Breast epithelium (tissue), 3 donors: ENCODE measurements at regions not wholly inside any gene's neighbourhood (a gene's known extent, or its start where the extent isn't known, plus 50 kb on each side); places are given as distances from the start of the nearest gene placed in this dataset.
"Not testable (repeated sequence)": the region's sequence is repeated elsewhere in the genome, so short reads cannot be mapped to it uniquely, and the experiment has no call there.

Experiments
- CTCF ChIP-seq, 3 donors: fragments of 450-650 bp; IDR thresholded peaks; one replicate each; pipeline ENCODE4 v1.5.1; 2016 to 2017; ENCODE audit warnings: antibody characterized with exemption in 3 of 3, mild to moderate bottlenecking in 3 of 3, moderate library complexity in 3 of 3
- POLR2A ChIP-seq: fragments of 450-650 bp; IDR thresholded peaks from one replicate; pipeline ENCODE4 v1.6.1; 2016; ENCODE audit warnings: antibody characterized with exemption, mild to moderate bottlenecking, moderate library complexity

- TF ChIP-seq CTCF (IDR thresholded peaks at IDR 0.05); POLR2A: not testable (repeated sequence)
Measured at GRCh38 chr3:90197383-90197782, 1090.0 kb downstream of the EPHA3 start.
